GM19468 (cell line): ENCODE measurements at regions not wholly inside any gene's neighbourhood (a gene's known extent, or its start where the extent isn't known, plus 50 kb on each side); places are given as distances from the start of the nearest gene placed in this dataset.
"Not testable (repeated sequence)": the region's sequence is repeated elsewhere in the genome, so short reads cannot be mapped to it uniquely, and the experiment has no call there.

ENCODE experiments used
- ATAC-seq: cut with Tn5 transposase; IDR thresholded peaks from one replicate; pipeline ENCODE4 v1.9.1; 2021; ENCODE audit warnings: mild to moderate bottlenecking, moderate library complexity, moderate number of reproducible peaks; ENCODE audit not compliant: unreplicated experiment; ENCODE audit errors: extremely low read depth

- ATAC-seq, result no peak
These were observed 701.0 kb upstream of the PITX2 start for GRCh38 chr4:111323916-111324315.

GRCh38 chr4:111326450-111326849 lies 703.6 kb upstream of the PITX2 start:
- no peak for ATAC-seq

GRCh38 chr4:111330786-111331185 lies 707.9 kb upstream of the PITX2 start:
- ATAC-seq, result no peak

- no peak for ATAC-seq
These were observed 711.5 kb upstream of the PITX2 start for GRCh38 chr4:111334361-111334760.

- not testable (repeated sequence) for ATAC-seq
These were observed 714.5 kb upstream of the PITX2 start for GRCh38 chr4:111337186-111337876.

- ATAC-seq, result no peak
These were observed 736.7 kb upstream of the PITX2 start for GRCh38 chr4:111359602-111360001.

- no peak for ATAC-seq
These were observed 738.0 kb upstream of the PITX2 start for GRCh38 chr4:111360906-111361305.

GRCh38 chr4:111362941-111363361 lies 740.1 kb upstream of the PITX2 start:
- no peak for ATAC-seq

- ATAC-seq, result not testable (repeated sequence)
These were observed 755.0 kb upstream of the PITX2 start for GRCh38 chr4:111377880-111378279.

GRCh38 chr4:111388561-111388960 lies 756.7 kb upstream of the FAM241A start:
- no peak for ATAC-seq

GRCh38 chr4:111391829-111392228 lies 753.4 kb upstream of the FAM241A start:
- ATAC-seq, result no peak

- ATAC-seq, result no peak
These were observed 751.5 kb upstream of the FAM241A start for GRCh38 chr4:111393781-111394180.

GRCh38 chr4:111398906-111399330 lies 746.3 kb upstream of the FAM241A start:
- no peak for ATAC-seq

GRCh38 chr4:111399623-111400022 lies 745.6 kb upstream of the FAM241A start:
- ATAC-seq, result no peak

GRCh38 chr4:111400741-111401140 lies 744.5 kb upstream of the FAM241A start:
- no peak for ATAC-seq

GRCh38 chr4:111404673-111405072 lies 740.6 kb upstream of the FAM241A start:
- no peak for ATAC-seq

- no peak for ATAC-seq
These were observed 739.3 kb upstream of the FAM241A start for GRCh38 chr4:111405989-111406388.

GRCh38 chr4:111410571-111410970 lies 734.7 kb upstream of the FAM241A start:
- ATAC-seq, result no peak

GRCh38 chr4:111417521-111417920 lies 727.7 kb upstream of the FAM241A start:
- ATAC-seq, result no peak

GRCh38 chr4:111433441-111433840 lies 711.8 kb upstream of the FAM241A start:
- ATAC-seq, result no peak

- ATAC-seq, result no peak
These were observed 710.7 kb upstream of the FAM241A start for GRCh38 chr4:111434586-111434985.

GRCh38 chr4:111435986-111436744 lies 709.1 kb upstream of the FAM241A start:
- ATAC-seq, result no peak
